GM12864 (cell line): ENCODE measurements at regions not wholly inside any gene's neighbourhood (a gene's known extent, or its start where the extent isn't known, plus 50 kb on each side); places are given as distances from the start of the nearest gene placed in this dataset.
"Not testable (repeated sequence)": the region's sequence is repeated elsewhere in the genome, so short reads cannot be mapped to it uniquely, and the experiment has no call there.

Experiments
- DNase-seq: peaks from one replicate; pipeline ENCODE4 v3.0.0-alpha.2; 2011; ENCODE audit warnings: low read depth
- H3K4me3 ChIP-seq: 2 replicates; pipeline ENCODE4 v1.5.1; 2011; ENCODE audit warnings: mild to moderate bottlenecking, low read depth, low read length, control low read depth
- CTCF ChIP-seq: IDR thresholded peaks from 2 replicates; pipeline ENCODE4 v1.5.1; 2011; ENCODE audit warnings: low read depth, mild to moderate bottlenecking, moderate library complexity, low read length, control low read depth, inconsistent platforms; ENCODE audit errors: missing control alignments

- DNase-seq: no peak
- H3K4me3 ChIP-seq: no peak overlapping the region
- TF ChIP-seq CTCF: no peak
Observed at GRCh38 chr5:74391410-74391809, 249.1 kb downstream of the ENC1 start.

- no peak for TF ChIP-seq CTCF
- H3K4me3 ChIP-seq: no peak overlapping the region
- DNase-seq: no peak
Observed at GRCh38 chr5:74390822-74391221, 249.7 kb downstream of the ENC1 start.

GRCh38 chr5:74390306-74390637 is 250.3 kb downstream of the ENC1 start:
- H3K4me3 ChIP-seq: no peak overlapping the region
- no peak for TF ChIP-seq CTCF

GRCh38 chr5:74389531-74390305 is 250.8 kb downstream of the ENC1 start:
- DNase-seq: no peak
- no peak overlapping the region for H3K4me3 ChIP-seq
- no peak for TF ChIP-seq CTCF

More at GRCh38 chr5:74390306-74390637, 250.3 kb downstream of the ENC1 start:
- no peak for DNase-seq

- H3K4me3 ChIP-seq, DNase-seq: not testable (repeated sequence)
Observed at GRCh38 chr5:74388411-74388810, 252.1 kb downstream of the ENC1 start.

GRCh38 chr5:74386571-74387334 is 253.8 kb downstream of the ENC1 start:
- no peak for DNase-seq
- no peak overlapping the region for H3K4me3 ChIP-seq
- no peak for TF ChIP-seq CTCF

GRCh38 chr5:74384851-74385250 is 255.7 kb downstream of the ENC1 start:
- H3K4me3 ChIP-seq: no peak overlapping the region
- DNase-seq: no peak
- TF ChIP-seq CTCF: no peak
